Neural progenitor cell (in vitro differentiated cells): ENCODE measurements at regions not wholly inside any gene's neighbourhood (a gene's known extent, or its start where the extent isn't known, plus 50 kb on each side); places are given as distances from the start of the nearest gene placed in this dataset.

ENCODE experiments used
- CTCF ChIP-seq: fragments of 200-600 bp; sonication (generic); IDR thresholded peaks from 2 replicates; pipeline ENCODE4 v1.5.1; 2017; ENCODE audit warnings: antibody characterized with exemption, mild to moderate bottlenecking
- EZH2 ChIP-seq: fragments of 200-600 bp; sonication (generic); IDR thresholded peaks from 2 replicates; pipeline ENCODE4 v1.6.1; 2017; ENCODE audit warnings: antibody characterized with exemption, mild to moderate bottlenecking, moderate library complexity
- EZH2phosphoT487 ChIP-seq: fragments of 200-600 bp; sonication (generic); IDR thresholded peaks from 2 replicates; pipeline ENCODE4 v1.6.1; 2017; ENCODE audit warnings: antibody characterized with exemption

DNA sequence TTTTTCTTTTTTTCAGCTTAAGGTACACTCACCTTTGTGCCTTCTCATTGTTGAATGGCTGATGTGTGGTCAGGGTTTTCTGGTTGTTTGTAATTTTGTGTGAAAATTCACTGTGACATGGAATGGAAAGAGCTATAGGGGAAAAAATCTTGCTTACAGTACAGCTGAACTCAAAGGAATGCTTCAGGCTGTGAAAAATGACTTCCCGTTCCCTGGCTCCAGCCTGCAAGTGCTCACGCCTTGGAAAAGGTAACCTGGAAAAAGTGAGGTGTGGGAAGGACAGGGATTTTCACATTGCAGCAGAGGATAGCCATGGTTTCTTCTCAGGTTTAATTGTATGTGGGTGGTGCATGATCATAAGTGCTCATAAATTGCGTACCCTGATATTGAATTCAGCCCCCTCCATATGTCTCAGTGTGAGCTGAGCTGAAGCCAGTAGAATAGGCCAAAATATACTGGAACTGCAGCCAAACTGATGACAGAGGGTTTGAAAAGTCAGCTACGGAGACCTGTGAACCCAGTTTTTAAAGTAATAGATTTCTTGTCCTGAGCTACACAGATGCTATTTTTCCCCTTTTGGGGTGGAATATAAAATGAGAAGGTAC is 228.7 kb upstream of the RASGRP1 start:
- no peak for TF ChIP-seq CTCF
- no peak for TF ChIP-seq EZH2
- TF ChIP-seq EZH2phosphoT487 = no peak
